ENCODE measurements at regions not wholly inside any gene's neighbourhood (a gene's known extent, or its start where the extent isn't known, plus 50 kb on each side); places are given as distances from the start of the nearest gene placed in this dataset.
"Not testable (repeated sequence)": the region's sequence is repeated elsewhere in the genome, so short reads cannot be mapped to it uniquely, and the experiment has no call there.

DNA sequence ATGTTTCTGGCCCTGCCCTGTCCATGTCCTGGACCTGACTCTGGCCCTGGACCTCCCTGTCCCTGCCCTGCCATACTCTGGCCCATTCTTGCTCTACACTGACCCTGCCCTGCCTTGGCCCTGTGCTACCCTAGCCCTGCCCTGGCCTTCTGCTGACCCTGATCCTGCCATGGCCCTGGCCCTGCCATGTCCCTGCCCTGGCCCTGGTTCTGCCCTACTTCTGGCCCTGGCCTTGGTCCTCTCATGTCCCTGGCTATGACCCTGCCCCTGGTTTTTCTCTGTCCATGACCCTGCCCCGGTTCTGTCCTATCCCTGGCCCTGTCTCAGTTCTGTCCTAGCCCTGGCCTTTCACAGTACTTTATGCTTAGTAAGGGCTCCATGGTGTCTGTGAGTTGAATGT, 234.5 kb downstream of the GOLGA6L6 start:
- intact Hi-C loops (cut with DNase I; ENCODE audit: low total_unique reads); DNase-seq (ENCODE audit: low spot score in 2 of 2): not testable (repeated sequence)

GRCh38 chr15:20306497-20307106, 235.0 kb downstream of the GOLGA6L6 start:
- intact Hi-C loops (cut with DNase I; ENCODE audit: low total_unique reads); H3K4me3 ChIP-seq (ENCODE audit: low read depth, poor library complexity, severe bottlenecking): not testable (repeated sequence)
- DNase-seq (ENCODE audit: low spot score in 2 of 2), result peak in 1 of 2 donors; percentile 86
- WGBS, 2 donors, result 60 to 70% methylated on average over 3 of the region's 3 CpGs

More for the DNA sequence above, 234.5 kb downstream of the GOLGA6L6 start:
- H3K4me3 ChIP-seq (ENCODE audit: low read depth, poor library complexity, severe bottlenecking), result not testable (repeated sequence)
- 60 to 74% methylated on average over 1 of the region's 1 CpG for WGBS, 2 donors

DNA sequence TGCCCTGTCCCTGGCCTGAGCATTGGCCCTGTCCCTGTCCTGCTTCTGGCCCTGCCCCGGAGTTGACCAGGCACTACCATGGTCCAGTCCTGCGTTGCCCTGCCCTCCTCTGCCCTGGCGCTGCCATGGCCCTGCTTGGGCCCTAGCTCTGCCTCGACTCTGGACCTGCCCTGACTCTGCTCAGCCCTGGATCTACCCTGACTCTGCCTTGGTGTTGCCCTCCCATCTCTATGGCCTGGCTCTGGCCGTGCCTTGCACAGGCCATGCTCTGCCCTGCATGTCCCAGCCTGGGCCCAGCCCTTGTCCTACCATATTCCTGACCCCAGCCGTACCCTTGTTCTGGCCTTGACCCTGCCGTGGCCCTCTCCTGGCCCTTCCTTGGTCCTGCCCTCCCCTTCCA, 235.7 kb downstream of the GOLGA6L6 start:
- 65 to 89% methylated on average over 3 to 7 of the region's 7 CpGs for WGBS, 2 donors
- DNase-seq (ENCODE audit: low spot score in 2 of 2), result peak in 1 of 2 donors; percentile 79
- intact Hi-C loops (cut with DNase I; ENCODE audit: low total_unique reads); H3K4me3 ChIP-seq (ENCODE audit: low read depth, poor library complexity, severe bottlenecking): not testable (repeated sequence)

GRCh38 chr15:20305015-20305465, 236.6 kb downstream of the GOLGA6L6 start:
- intact Hi-C loops (cut with DNase I; ENCODE audit: low total_unique reads); H3K4me3 ChIP-seq (ENCODE audit: low read depth, poor library complexity, severe bottlenecking): not testable (repeated sequence)
- peak in 1 of 2 donors; percentile 79 for DNase-seq (ENCODE audit: low spot score in 2 of 2)
- 87 to 90% methylated on average over 6 of the region's 6 CpGs for WGBS, 2 donors

DNA sequence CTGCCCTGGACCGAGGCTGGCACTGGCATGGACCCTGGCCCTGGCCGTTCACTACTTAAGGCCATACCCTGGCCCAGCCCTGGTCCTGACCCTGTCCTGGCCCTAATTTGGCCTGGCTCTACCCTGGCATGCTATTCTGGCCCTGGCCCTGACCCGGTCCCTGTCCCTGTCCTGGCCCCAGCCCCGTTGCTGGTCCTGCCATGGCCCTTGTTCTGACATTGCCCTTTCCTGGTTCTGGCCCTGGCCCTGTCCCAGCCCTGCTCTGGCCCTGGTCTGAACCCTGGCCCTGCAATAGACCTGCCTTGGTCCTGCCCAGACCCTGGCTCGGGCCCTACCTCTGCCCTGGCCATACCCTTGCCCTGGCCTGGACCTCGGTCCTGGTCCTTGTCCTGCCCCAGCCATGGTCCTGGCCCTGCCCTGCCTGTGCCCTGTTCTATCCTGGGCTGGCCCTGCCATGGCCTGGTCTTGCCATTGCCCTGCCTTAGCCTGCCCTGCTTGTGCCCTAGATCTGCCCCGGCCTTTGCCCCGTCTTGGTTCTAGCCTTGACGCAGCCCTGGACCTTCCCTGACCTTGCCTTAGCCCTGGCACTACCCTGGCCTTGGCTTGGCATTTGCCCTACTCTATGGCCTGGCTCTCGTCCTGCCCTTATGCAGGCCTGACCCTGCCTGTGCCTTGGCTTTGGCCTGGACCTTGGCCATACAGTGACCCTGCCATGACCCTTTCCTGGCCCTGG, 237.2 kb downstream of the GOLGA6L6 start:
- peak in 1 of 2 donors; percentile 84 for DNase-seq (ENCODE audit: low spot score in 2 of 2)
- intact Hi-C loops (cut with DNase I; ENCODE audit: low total_unique reads); H3K4me3 ChIP-seq (ENCODE audit: low read depth, poor library complexity, severe bottlenecking): not testable (repeated sequence)
- WGBS, 2 donors, result 71 to 81% methylated on average over 8 to 10 of the region's 10 CpGs

GRCh38 chr15:20303248-20304171, 238.1 kb downstream of the GOLGA6L6 start:
- peak in 1 of 2 donors; percentile 60 for DNase-seq (ENCODE audit: low spot score in 2 of 2)
- intact Hi-C loops (cut with DNase I; ENCODE audit: low total_unique reads); H3K4me3 ChIP-seq (ENCODE audit: low read depth, poor library complexity, severe bottlenecking): not testable (repeated sequence)
- WGBS, 2 donors, result 66 to 77% methylated on average over 4 of the region's 4 CpGs

- DNase-seq (ENCODE audit: low spot score in 2 of 2), result peak in 1 of 2 donors; percentile 81
- H3K4me3 ChIP-seq (ENCODE audit: low read depth, poor library complexity, severe bottlenecking); intact Hi-C loops (cut with DNase I; ENCODE audit: low total_unique reads): not testable (repeated sequence)
- WGBS, 2 donors, result 88 to 89% methylated on average over 10 to 11 of the region's 11 CpGs
These were observed 239.2 kb downstream of the GOLGA6L6 start for GRCh38 chr15:20302141-20303069.

DNA sequence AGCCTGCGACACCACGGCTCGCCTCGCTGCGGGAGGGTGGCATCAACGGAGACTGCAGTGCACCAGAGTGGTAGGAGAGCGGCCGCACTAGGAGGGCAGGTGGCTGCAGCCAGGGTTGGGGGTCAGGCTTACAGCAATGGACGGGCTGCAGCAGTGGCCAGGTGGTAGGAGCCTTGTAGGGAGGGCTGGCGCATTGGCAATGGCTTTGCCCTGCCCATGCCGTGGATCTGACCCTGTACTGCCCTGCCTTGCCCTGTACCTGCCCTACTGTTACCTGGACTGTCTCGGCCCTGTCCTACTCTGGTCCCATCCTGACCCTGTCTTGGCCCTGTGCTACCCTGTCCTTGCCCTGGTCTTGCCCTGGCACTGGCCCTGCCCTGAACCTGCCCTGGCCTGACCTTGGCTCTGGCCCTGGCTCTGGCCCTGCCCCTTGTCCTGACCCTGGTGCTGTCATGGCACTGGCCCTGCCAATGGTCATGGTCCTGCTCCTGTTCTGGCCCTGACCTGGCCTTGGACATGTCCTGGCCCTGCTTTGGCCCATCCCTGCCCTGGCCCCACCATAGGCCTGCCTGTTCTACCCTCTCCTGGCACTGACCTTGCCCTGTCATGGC, 240.0 kb downstream of the GOLGA6L6 start:
- WGBS, 2 donors, result 90 to 94% methylated on average over 12 of the region's 12 CpGs
- intact Hi-C loops (cut with DNase I; ENCODE audit: low total_unique reads); H3K4me3 ChIP-seq (ENCODE audit: low read depth, poor library complexity, severe bottlenecking): not testable (repeated sequence)
- peak in 1 of 2 donors; percentile 89 for DNase-seq (ENCODE audit: low spot score in 2 of 2)

DNA sequence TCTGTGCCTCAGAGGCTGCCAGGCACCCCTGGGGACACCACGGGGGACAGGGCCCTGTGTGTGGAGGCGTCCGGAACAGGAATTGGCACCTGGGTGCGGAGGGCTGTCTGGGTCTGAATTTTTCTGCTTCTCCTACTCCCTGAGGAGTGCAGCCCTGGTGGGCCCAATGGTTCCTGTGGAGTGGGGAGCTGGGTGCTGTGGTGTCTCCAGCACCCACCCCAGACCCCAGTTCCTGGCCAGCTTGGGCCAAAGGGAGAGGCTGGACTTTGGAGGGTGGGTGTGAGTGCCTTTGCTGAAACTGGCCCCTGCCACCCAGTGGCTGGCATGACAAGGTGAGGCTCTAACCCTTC, 240.6 kb downstream of the GOLGA6L6 start:
- H3K4me3 ChIP-seq (ENCODE audit: low read depth, poor library complexity, severe bottlenecking); intact Hi-C loops (cut with DNase I; ENCODE audit: low total_unique reads): not testable (repeated sequence)
- 92 to 96% methylated on average over 4 of the region's 4 CpGs for WGBS, 2 donors
- DNase-seq (ENCODE audit: low spot score in 2 of 2), result peak in 1 of 2 donors; percentile 79

- H3K4me3 ChIP-seq (ENCODE audit: low read depth, poor library complexity, severe bottlenecking); intact Hi-C loops (cut with DNase I; ENCODE audit: low total_unique reads): not testable (repeated sequence)
- peak in 1 of 2 donors; percentile 79 for DNase-seq (ENCODE audit: low spot score in 2 of 2)
These were observed 241.1 kb downstream of the GOLGA6L6 start for GRCh38 chr15:20300351-20301040.

GRCh38 chr15:20297603-20298123, 243.9 kb downstream of the GOLGA6L6 start:
- peak in 1 of 2 donors; percentile 67 for DNase-seq (ENCODE audit: low spot score in 2 of 2)
- intact Hi-C loops (cut with DNase I; ENCODE audit: low total_unique reads); H3K4me3 ChIP-seq (ENCODE audit: low read depth, poor library complexity, severe bottlenecking): not testable (repeated sequence)
- WGBS, 2 donors, result 82% methylated on average over 3 of the region's 3 CpGs

More at GRCh38 chr15:20300351-20301040, 241.1 kb downstream of the GOLGA6L6 start:
- WGBS, 2 donors, result 83 to 91% methylated on average over 19 of the region's 19 CpGs

- DNase-seq (ENCODE audit: low spot score in 2 of 2), result peak in 1 of 2 donors; percentile 76
- intact Hi-C loops (cut with DNase I; ENCODE audit: low total_unique reads); H3K4me3 ChIP-seq (ENCODE audit: low read depth, poor library complexity, severe bottlenecking): not testable (repeated sequence)
- WGBS, 2 donors, result 81 to 84% methylated on average over 8 of the region's 8 CpGs
These were observed 245.3 kb downstream of the GOLGA6L6 start for GRCh38 chr15:20296261-20296660.
